HEK293 (cell line): ENCODE measurements at regions not wholly inside any gene's neighbourhood (a gene's known extent, or its start where the extent isn't known, plus 50 kb on each side); places are given as distances from the start of the nearest gene placed in this dataset.

Experiments
- CTCF ChIA-PET: fragments of 350-600 bp; formaldehyde crosslinking; extraction: SDS; loops from one replicate; lab custom pipeline; 2021; ENCODE audit warnings: antibody characterized with exemption; lab: Yijun Ruan, JAX
- POLR2A ChIA-PET: fragments of 300-600 bp; formaldehyde crosslinking; extraction: SDS; loops from one replicate; lab custom pipeline; 2020; ENCODE audit warnings: antibody characterized with exemption, inconsistent platforms; lab: Yijun Ruan, JAX
- H3K27ac ChIP-seq: fragments of 200-500 bp; sonication (Bioruptor generic); 2 replicates; pipeline ENCODE4 v1.5.1; 2014; ENCODE audit warnings: low read depth, low read length, control low read depth, inconsistent platforms; ENCODE audit errors: extremely low read depth
- H3K36me3 ChIP-seq, 2 experiments: fragments of 200-500 bp in 1 of 2; sonication (Bioruptor generic) in 1 of 2; 1 replicate in 1 of 2; 2 replicates in 1 of 2; pipeline ENCODE4 v1.5.1; 2014 to 2017; ENCODE audit warnings: inconsistent platforms in 2 of 2, low read length in 2 of 2; ENCODE audit not compliant: control insufficient read depth in 2 of 2, insufficient read depth in 1 of 2
- H3K4me1 ChIP-seq: fragments of 200-500 bp; sonication (Bioruptor generic); 2 replicates; pipeline ENCODE4 v1.5.1; 2014; ENCODE audit warnings: mild to moderate bottlenecking, low read length, inconsistent platforms; ENCODE audit not compliant: control insufficient read depth, insufficient read depth
- H3K4me3 ChIP-seq: 2 replicates; pipeline ENCODE4 v1.5.1; 2011; ENCODE audit warnings: low read depth, mild to moderate bottlenecking, control low read depth, low read length, moderate library complexity
- H3K9me3 ChIP-seq: fragments of 200-500 bp; sonication (Bioruptor generic); 2 replicates; pipeline ENCODE4 v1.5.1; 2014; ENCODE audit warnings: low read depth, low read length, inconsistent platforms; ENCODE audit not compliant: control insufficient read depth, insufficient read depth
- BCL6B ChIP-seq: fragments of 450-650 bp; formaldehyde crosslinking; IDR thresholded peaks from 2 replicates; pipeline ENCODE4 v1.5.1; 2017; ENCODE audit warnings: missing biosample characterization, missing genetic modification characterization
- FEZF1 ChIP-seq: fragments of 450-650 bp; formaldehyde crosslinking; IDR thresholded peaks from 2 replicates; pipeline ENCODE4 v1.5.1; 2016; ENCODE audit warnings: missing biosample characterization, missing genetic modification characterization
- GLI2 ChIP-seq: fragments of 450-650 bp; formaldehyde crosslinking; IDR thresholded peaks from 2 replicates; pipeline ENCODE4; 2017; ENCODE audit warnings: missing biosample characterization, missing genetic modification characterization, low read depth, borderline replicate concordance
- GLI4 ChIP-seq: fragments of 450-650 bp; formaldehyde crosslinking; IDR thresholded peaks from 2 replicates; pipeline ENCODE4 v1.5.1; 2016; ENCODE audit warnings: missing biosample characterization, missing genetic modification characterization
- INSM2 ChIP-seq: fragments of 450-650 bp; formaldehyde crosslinking; IDR thresholded peaks from 2 replicates; pipeline ENCODE4 v1.5.1; 2016; ENCODE audit warnings: missing biosample characterization, missing genetic modification characterization
- KLF10 ChIP-seq: fragments of 450-650 bp; IDR thresholded peaks from 2 replicates; pipeline ENCODE4 v1.5.1; 2018; ENCODE audit warnings: missing biosample characterization, mild to moderate bottlenecking, missing genetic modification characterization
- MEIS1 ChIP-seq: sonication (generic); formaldehyde crosslinking; IDR thresholded peaks from 2 replicates; pipeline ENCODE4 v1.8.1; 2022; ENCODE audit warnings: missing genetic modification reagents, mild to moderate bottlenecking, borderline replicate concordance
- MYNN ChIP-seq: fragments of 450-650 bp; formaldehyde crosslinking; IDR thresholded peaks from 2 replicates; pipeline ENCODE4 v1.5.1; 2016; ENCODE audit warnings: missing biosample characterization, missing genetic modification characterization, borderline replicate concordance
- PATZ1 ChIP-seq: fragments of 450-650 bp; formaldehyde crosslinking; IDR thresholded peaks from 2 replicates; pipeline ENCODE4 v1.5.1; 2016; ENCODE audit warnings: missing biosample characterization, missing genetic modification characterization
- SP3 ChIP-seq: fragments of 450-650 bp; formaldehyde crosslinking; IDR thresholded peaks from 2 replicates; pipeline ENCODE4 v1.5.1; 2016; ENCODE audit warnings: missing biosample characterization, missing genetic modification characterization
- ZBTB26 ChIP-seq: fragments of 450-650 bp; formaldehyde crosslinking; optimal IDR thresholded peaks from 2 replicates; pipeline ENCODE3; 2016; ENCODE audit warnings: missing biosample characterization, mild to moderate bottlenecking, missing genetic modification characterization
- ZBTB7A ChIP-seq: fragments of 450-650 bp; formaldehyde crosslinking; IDR thresholded peaks from 2 replicates; pipeline ENCODE4 v1.5.1; 2016; ENCODE audit warnings: low read depth, missing biosample characterization, missing genetic modification characterization
- ZFHX2 ChIP-seq: fragments of 450-650 bp; formaldehyde crosslinking; conservative IDR thresholded peaks from 2 replicates; pipeline ENCODE4 v1.5.1; 2016; ENCODE audit warnings: missing biosample characterization, missing genetic modification characterization
- ZNF10 ChIP-seq: fragments of 450-650 bp; formaldehyde crosslinking; IDR thresholded peaks from 2 replicates; pipeline ENCODE4 v1.5.1; 2017; ENCODE audit warnings: missing biosample characterization, missing genetic modification characterization
- ZNF146 ChIP-seq: fragments of 450-650 bp; formaldehyde crosslinking; IDR thresholded peaks from 2 replicates; pipeline ENCODE4 v1.5.1; 2016; ENCODE audit warnings: missing biosample characterization, missing genetic modification characterization
- ZNF223 ChIP-seq: fragments of 450-650 bp; formaldehyde crosslinking; IDR thresholded peaks from 2 replicates; pipeline ENCODE4 v1.5.1; 2016; ENCODE audit warnings: missing biosample characterization, missing genetic modification characterization
- ZNF24 ChIP-seq: fragments of 450-650 bp; formaldehyde crosslinking; IDR thresholded peaks from 2 replicates; pipeline ENCODE4 v1.5.1; 2016; ENCODE audit warnings: missing biosample characterization, missing genetic modification characterization
- ZNF398 ChIP-seq: fragments of 450-650 bp; formaldehyde crosslinking; IDR thresholded peaks from 2 replicates; pipeline ENCODE4 v1.5.1; 2017; ENCODE audit warnings: missing biosample characterization, missing genetic modification characterization
- ZNF416 ChIP-seq: fragments of 450-650 bp; formaldehyde crosslinking; IDR thresholded peaks from 2 replicates; pipeline ENCODE4 v1.5.1; 2016; ENCODE audit warnings: missing biosample characterization, missing genetic modification characterization
- ZNF426 ChIP-seq: fragments of 450-650 bp; formaldehyde crosslinking; IDR thresholded peaks from 2 replicates; pipeline ENCODE4 v1.5.1; 2017; ENCODE audit warnings: missing biosample characterization, missing genetic modification characterization, mild to moderate bottlenecking, inconsistent platforms, moderate library complexity
- ZNF561 ChIP-seq: fragments of 450-650 bp; IDR thresholded peaks from 2 replicates; pipeline ENCODE4 v1.5.1; 2018; ENCODE audit warnings: missing biosample characterization, missing genetic modification characterization, borderline replicate concordance
- ZNF629 ChIP-seq: fragments of 450-650 bp; formaldehyde crosslinking; IDR thresholded peaks from 2 replicates; pipeline ENCODE4 v1.5.1; 2017; ENCODE audit warnings: missing biosample characterization, missing genetic modification characterization
- ZNF654 ChIP-seq: fragments of 450-650 bp; formaldehyde crosslinking; IDR thresholded peaks from 2 replicates; pipeline ENCODE4 v1.5.1; 2016; ENCODE audit warnings: low read depth, missing biosample characterization, missing genetic modification characterization
- ZNF664 ChIP-seq: fragments of 450-650 bp; formaldehyde crosslinking; IDR thresholded peaks from 2 replicates; pipeline ENCODE4 v1.5.1; 2016; ENCODE audit warnings: missing biosample characterization, missing genetic modification characterization
- ZNF704 ChIP-seq: fragments of 450-650 bp; formaldehyde crosslinking; IDR thresholded peaks from 2 replicates; pipeline ENCODE4 v1.5.1; 2016; ENCODE audit warnings: missing biosample characterization, missing genetic modification characterization
- ZNF785 ChIP-seq: fragments of 450-650 bp; formaldehyde crosslinking; IDR thresholded peaks from 2 replicates; pipeline ENCODE4 v1.5.1; 2016; ENCODE audit warnings: missing biosample characterization, missing genetic modification characterization
- ZSCAN30 ChIP-seq: fragments of 450-650 bp; IDR thresholded peaks from 2 replicates; pipeline ENCODE4 v1.5.1; 2018; ENCODE audit warnings: missing biosample characterization, mild to moderate bottlenecking, missing genetic modification characterization, moderate library complexity

GRCh38 chr7:41252551-41252950 is 450.3 kb downstream of the INHBA start (continued):
- no peak for TF ChIP-seq ZNF398 (tag by site-specific recombination)
- no peak for TF ChIP-seq KLF10 (tag by site-specific recombination)
- TF ChIP-seq ZNF704 (tag by site-specific recombination) = no peak

- no peak overlapping the region for H3K4me3 ChIP-seq
- H3K36me3 ChIP-seq = no peaks in the 10 kb centered on the region
- ChIA-PET POLR2A (interaction anchor here (0.6 kb wide), 1 partner anchor 1122 kb away, joined by 5 read pairs; no protein-coding TSS in a partner anchor), CTCF (interaction anchor here (0.6 kb wide), 1 partner anchor 96 kb away, joined by 3 read pairs; no protein-coding TSS in a partner anchor)
- H3K27ac ChIP-seq = peak overlapping the region; percentile 56
- no peaks in the 10 kb centered on the region for H3K9me3 ChIP-seq
- H3K4me1 ChIP-seq = peaks cover 14% of the 10 kb centered on the region
- TF ChIP-seq ZSCAN30 = no peak
- peak; percentile 84; the same call in 1 of the 2 replicates for TF ChIP-seq ZNF629 (tag by site-specific recombination)
- 0 out of 2 replicates have a peak, but pooled peaks have one; percentile 34 for TF ChIP-seq MEIS1
- no peak for TF ChIP-seq ZBTB26 (tag by site-specific recombination)
- TF ChIP-seq ZBTB7A (tag by site-specific recombination) = 0 out of 2 replicates have a peak, but pooled peaks have one; percentile 35
- TF ChIP-seq INSM2 (tag by site-specific recombination) = peak; percentile 92
- TF ChIP-seq FEZF1 (tag by site-specific recombination) = peak; percentile 92
- TF ChIP-seq ZNF426 (tag by site-specific recombination) = no peak
- TF ChIP-seq ZNF416 (tag by site-specific recombination) = no peak
- peak; percentile 52; the same call in 1 of the 2 replicates for TF ChIP-seq ZNF10 (tag by site-specific recombination)
- TF ChIP-seq ZNF664 (tag by site-specific recombination) = 0 out of 2 replicates have a peak, but pooled peaks have one; percentile 22
- TF ChIP-seq MYNN = no peak
- TF ChIP-seq BCL6B (tag by site-specific recombination) = peak; percentile 83
- TF ChIP-seq ZNF146 (tag by site-specific recombination) = no peak
- TF ChIP-seq ZNF24 (tag by site-specific recombination) = peak; percentile 69; the same call in 1 of the 2 replicates
- peak; percentile 81; the same call in 1 of the 2 replicates for TF ChIP-seq ZNF561 (tag by site-specific recombination)
- peak; percentile 33 for TF ChIP-seq SP3 (tag by site-specific recombination)
- TF ChIP-seq GLI2 = peak; percentile 76
- TF ChIP-seq ZNF223 (tag by site-specific recombination) = no peak
- TF ChIP-seq ZNF785 (tag by site-specific recombination) = no peak
- TF ChIP-seq ZFHX2 (tag by site-specific recombination) = no peak
- peak; percentile 18; the same call in 1 of the 2 replicates for TF ChIP-seq PATZ1 (tag by site-specific recombination)
- TF ChIP-seq GLI4 (tag by site-specific recombination) = no peak
- peak; percentile 10; the same call in 1 of the 2 replicates for TF ChIP-seq ZNF654
These were observed 455.6 kb downstream of the INHBA start for GRCh38 chr7:41247143-41247865.
